Loucy (cell line): ENCODE measurements at regions not wholly inside any gene's neighbourhood (a gene's known extent, or its start where the extent isn't known, plus 50 kb on each side); places are given as distances from the start of the nearest gene placed in this dataset.

Experiments used
- H2AFZ ChIP-seq: fragments of 200-600 bp; sonication (generic); 2 replicates; pipeline ENCODE4 v1.6.0; 2016; ENCODE audit warnings: antibody characterized with exemption, mild to moderate bottlenecking, low read length, moderate library complexity
- H3F3A ChIP-seq: fragments of 200-600 bp; 2 replicates; pipeline ENCODE4 v1.6.0; 2016; ENCODE audit warnings: antibody characterized with exemption, low read depth, mild to moderate bottlenecking
- H3K27me3 ChIP-seq: fragments of 200-600 bp; sonication (generic); 2 replicates; pipeline ENCODE4 v1.6.1; 2014; ENCODE audit warnings: low read length, mild to moderate bottlenecking; ENCODE audit not compliant: insufficient read depth, poor library complexity, severe bottlenecking
- H3K36me3 ChIP-seq: fragments of 200-600 bp; sonication (generic); 2 replicates; pipeline ENCODE4 v1.6.1; 2016; ENCODE audit warnings: low read length; ENCODE audit not compliant: insufficient read depth
- H3K4me1 ChIP-seq: fragments of 200-600 bp; sonication (generic); 2 replicates; pipeline ENCODE4 v1.5.1; 2014; ENCODE audit warnings: low read length, mild to moderate bottlenecking; ENCODE audit not compliant: insufficient read depth, poor library complexity, severe bottlenecking
- H3K4me2 ChIP-seq: fragments of 200-600 bp; sonication (generic); 2 replicates; pipeline ENCODE4 v1.6.0; 2014; ENCODE audit warnings: antibody characterized with exemption, low read length, low read depth, mild to moderate bottlenecking; ENCODE audit not compliant: poor library complexity, severe bottlenecking
- H3K4me3 ChIP-seq: fragments of 200-600 bp; sonication (generic); 2 replicates; pipeline ENCODE4 v1.5.1; 2014; ENCODE audit warnings: low read length, mild to moderate bottlenecking, mixed read lengths; ENCODE audit not compliant: poor library complexity, severe bottlenecking
- H3K79me2 ChIP-seq: fragments of 200-600 bp; sonication (generic); 2 replicates; pipeline ENCODE4 v1.6.1; 2014; ENCODE audit warnings: low read length; ENCODE audit not compliant: insufficient read depth
- H3K9ac ChIP-seq: fragments of 200-600 bp; sonication (generic); 2 replicates; pipeline ENCODE4 v1.6.0; 2014; ENCODE audit warnings: mild to moderate bottlenecking, low read depth, low read length, moderate library complexity; ENCODE audit not compliant: poor library complexity, severe bottlenecking
- H3K9me2 ChIP-seq: fragments of 200-600 bp; sonication (generic); replicated peaks from 2 replicates; pipeline ENCODE4 v1.6.1; 2016; ENCODE audit warnings: low read depth, low read length, mixed read lengths
- H3K9me3 ChIP-seq: fragments of 200-600 bp; sonication (generic); 2 replicates; pipeline ENCODE4 v1.6.1; 2014; ENCODE audit warnings: mild to moderate bottlenecking, antibody characterized with exemption, low read length, low read depth; ENCODE audit not compliant: insufficient read depth
- H4K20me1 ChIP-seq: fragments of 200-600 bp; sonication (generic); 2 replicates; pipeline ENCODE4 v1.6.0; 2014; ENCODE audit warnings: antibody characterized with exemption, low read length, mild to moderate bottlenecking; ENCODE audit not compliant: insufficient read depth, poor library complexity, severe bottlenecking
- EZH2phosphoT487 ChIP-seq: fragments of 200-600 bp; IDR thresholded peaks from 2 replicates; pipeline ENCODE4 v1.6.1; 2018; ENCODE audit warnings: antibody characterized with exemption, mild to moderate bottlenecking, moderate library complexity, borderline replicate concordance
- TF ChIP-seq, protein P1 (sequence below): fragments of 200-600 bp; sonication (generic); conservative IDR thresholded peaks from 2 replicates; pipeline ENCODE4 v1.5.1; 2014; ENCODE audit warnings: mild to moderate bottlenecking, antibody characterized with exemption, low read length

- H3K79me2 ChIP-seq = no peaks in the 10 kb centered on the region
- H3K9me2 ChIP-seq = no peaks in the 10 kb centered on the region
- no peak overlapping the region for H3K9ac ChIP-seq
- no peaks in the 10 kb centered on the region for H3K4me1 ChIP-seq
- H3K27me3 ChIP-seq = no peaks in the 10 kb centered on the region
- no peaks in the 10 kb centered on the region for H3K9me3 ChIP-seq
- H3K4me3 ChIP-seq = no peak overlapping the region
- no peak overlapping the region for H3K4me2 ChIP-seq
- H4K20me1 ChIP-seq = no peaks in the 10 kb centered on the region
- no peaks in the 10 kb centered on the region for H3K36me3 ChIP-seq
- no peak overlapping the region for H2AFZ ChIP-seq
- no peak for TF ChIP-seq EZH2phosphoT487
- TF ChIP-seq, protein P1, sequence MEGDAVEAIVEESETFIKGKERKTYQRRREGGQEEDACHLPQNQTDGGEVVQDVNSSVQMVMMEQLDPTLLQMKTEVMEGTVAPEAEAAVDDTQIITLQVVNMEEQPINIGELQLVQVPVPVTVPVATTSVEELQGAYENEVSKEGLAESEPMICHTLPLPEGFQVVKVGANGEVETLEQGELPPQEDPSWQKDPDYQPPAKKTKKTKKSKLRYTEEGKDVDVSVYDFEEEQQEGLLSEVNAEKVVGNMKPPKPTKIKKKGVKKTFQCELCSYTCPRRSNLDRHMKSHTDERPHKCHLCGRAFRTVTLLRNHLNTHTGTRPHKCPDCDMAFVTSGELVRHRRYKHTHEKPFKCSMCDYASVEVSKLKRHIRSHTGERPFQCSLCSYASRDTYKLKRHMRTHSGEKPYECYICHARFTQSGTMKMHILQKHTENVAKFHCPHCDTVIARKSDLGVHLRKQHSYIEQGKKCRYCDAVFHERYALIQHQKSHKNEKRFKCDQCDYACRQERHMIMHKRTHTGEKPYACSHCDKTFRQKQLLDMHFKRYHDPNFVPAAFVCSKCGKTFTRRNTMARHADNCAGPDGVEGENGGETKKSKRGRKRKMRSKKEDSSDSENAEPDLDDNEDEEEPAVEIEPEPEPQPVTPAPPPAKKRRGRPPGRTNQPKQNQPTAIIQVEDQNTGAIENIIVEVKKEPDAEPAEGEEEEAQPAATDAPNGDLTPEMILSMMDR = no peak
- H3F3A ChIP-seq = no peaks in the 10 kb centered on the region
These were observed 197.6 kb downstream of the MINAR1 start for GRCh38 chr15:79629687-79630086.

GRCh38 chr15:79632457-79632856 lies 200.3 kb downstream of the MINAR1 start:
- Histone ChIP-seq H3K27me3 (no peaks in the 10 kb centered on the region), H3K4me3 (no peak overlapping the region), H4K20me1 (no peaks in the 10 kb centered on the region), H2AFZ (no peak overlapping the region), H3K79me2 (no peaks in the 10 kb centered on the region), H3F3A (no peaks in the 10 kb centered on the region), H3K9me3 (no peaks in the 10 kb centered on the region), H3K9ac (no peak overlapping the region), H3K4me1 (no peaks in the 10 kb centered on the region), H3K4me2 (no peak overlapping the region), H3K36me3 (no peaks in the 10 kb centered on the region), H3K9me2 (no peaks in the 10 kb centered on the region)
- TF ChIP-seq EZH2phosphoT487 = no peak
- TF ChIP-seq, protein P1 = no peak

GRCh38 chr15:79635149-79635771 lies 203.1 kb downstream of the MINAR1 start:
- TF ChIP-seq, protein P1 = no peak
- no peak for TF ChIP-seq EZH2phosphoT487
- Histone ChIP-seq H2AFZ (no peak overlapping the region), H3K79me2 (no peaks in the 10 kb centered on the region), H3K4me2 (no peak overlapping the region), H3K9ac (no peak overlapping the region), H3K4me3 (no peak overlapping the region), H3K9me3 (no peaks in the 10 kb centered on the region), H3K9me2 (no peaks in the 10 kb centered on the region), H3K4me1 (no peaks in the 10 kb centered on the region), H3F3A (no peaks in the 10 kb centered on the region), H4K20me1 (no peaks in the 10 kb centered on the region), H3K36me3 (no peaks in the 10 kb centered on the region), H3K27me3 (no peaks in the 10 kb centered on the region)
